ENCODE measurements at regions not wholly inside any gene's neighbourhood (a gene's known extent, or its start where the extent isn't known, plus 50 kb on each side); places are given as distances from the start of the nearest gene placed in this dataset.
A peak's percentile ranks its signal among the peaks of the same experiment; 100 is the strongest.

- no peak overlapping the region for H3K4me3 ChIP-seq (replicated peaks in 1 of 4; ENCODE audit: control extremely low read depth in 1 of 4, insufficient read depth in 1 of 4, low read depth in 3 of 4, low read length in 4 of 4)
- H2AFZ ChIP-seq (ENCODE audit: low read length) = no peak overlapping the region
- H3K27ac ChIP-seq (ENCODE audit: insufficient read depth, low read length) = no peak overlapping the region
- H3K9me3 ChIP-seq (ENCODE audit: control insufficient read depth, insufficient read depth, low read depth, low read length) = no peaks in the 10 kb centered on the region
- no peaks in the 10 kb centered on the region for H4K20me1 ChIP-seq (ENCODE audit: control insufficient read depth, extremely low read depth, insufficient read depth, low read length)
- no peak for DNase-seq (ENCODE audit: low read depth in 2 of 2)
- H3K27me3 ChIP-seq (ENCODE audit: control insufficient read depth, insufficient read depth, low read length) = no peaks in the 10 kb centered on the region
- H3K4me2 ChIP-seq (ENCODE audit: extremely low read depth, insufficient read depth, low read length) = no peak overlapping the region
- peaks cover 4% of the 10 kb centered on the region for H3K4me1 ChIP-seq (ENCODE audit: control insufficient read depth, extremely low read depth, insufficient read depth, low read length)
- TF ChIP-seq EZH2 (IDR thresholded peaks at IDR 0.05; ENCODE audit: low read length, missing control alignments) (no peak), CTCF (conservative IDR thresholded peaks at IDR 0.05 in 1 of 2, IDR thresholded peaks at IDR 0.05 in 1 of 2; ENCODE audit: low read depth in 1 of 2, low read length in 2 of 2) (no peak)
- no peak overlapping the region for H3K9ac ChIP-seq (ENCODE audit: insufficient read depth, low read length)
- H3K79me2 ChIP-seq (ENCODE audit: control insufficient read depth, insufficient read depth, low read length) = no peaks in the 10 kb centered on the region
- H3K36me3 ChIP-seq (ENCODE audit: control insufficient read depth, insufficient read depth, low read length) = no peaks in the 10 kb centered on the region
These were observed 636.5 kb upstream of the TBX3 start for GRCh38 chr12:115320451-115320850.

GRCh38 chr12:115319446-115320040, 635.6 kb upstream of the TBX3 start:
- Histone ChIP-seq H3K27ac (ENCODE audit: insufficient read depth, low read length) (no peak overlapping the region), H3K27me3 (ENCODE audit: control insufficient read depth, insufficient read depth, low read length) (no peaks in the 10 kb centered on the region), H3K9ac (ENCODE audit: insufficient read depth, low read length) (no peak overlapping the region), H3K9me3 (ENCODE audit: control insufficient read depth, insufficient read depth, low read depth, low read length) (no peaks in the 10 kb centered on the region), H3K79me2 (ENCODE audit: control insufficient read depth, insufficient read depth, low read length) (no peaks in the 10 kb centered on the region), H3K4me2 (ENCODE audit: extremely low read depth, insufficient read depth, low read length) (no peak overlapping the region), H4K20me1 (ENCODE audit: control insufficient read depth, extremely low read depth, insufficient read depth, low read length) (no peaks in the 10 kb centered on the region), H2AFZ (ENCODE audit: low read length) (no peak overlapping the region), H3K4me3 (replicated peaks in 1 of 4; ENCODE audit: control extremely low read depth in 1 of 4, insufficient read depth in 1 of 4, low read depth in 3 of 4, low read length in 4 of 4) (no peak overlapping the region), H3K4me1 (ENCODE audit: control insufficient read depth, extremely low read depth, insufficient read depth, low read length) (peaks cover 3% of the 10 kb centered on the region), H3K36me3 (ENCODE audit: control insufficient read depth, insufficient read depth, low read length) (no peaks in the 10 kb centered on the region)
- TF ChIP-seq CTCF (conservative IDR thresholded peaks at IDR 0.05 in 1 of 2, IDR thresholded peaks at IDR 0.05 in 1 of 2; ENCODE audit: low read depth in 1 of 2, low read length in 2 of 2) (no peak), EZH2 (IDR thresholded peaks at IDR 0.05; ENCODE audit: low read length, missing control alignments) (no peak)
- no peak for DNase-seq (ENCODE audit: low read depth in 2 of 2)

- H3K79me2 ChIP-seq (ENCODE audit: control insufficient read depth, insufficient read depth, low read length) = no peaks in the 10 kb centered on the region
- DNase-seq (ENCODE audit: low read depth in 2 of 2) = peak; percentile 41 to 89
- TF ChIP-seq CTCF (conservative IDR thresholded peaks at IDR 0.05 in 1 of 2, IDR thresholded peaks at IDR 0.05 in 1 of 2; ENCODE audit: low read depth in 1 of 2, low read length in 2 of 2) = no peak
- no peak for TF ChIP-seq EZH2 (IDR thresholded peaks at IDR 0.05; ENCODE audit: low read length, missing control alignments)
- no peak overlapping the region for H3K9ac ChIP-seq (ENCODE audit: insufficient read depth, low read length)
- H3K4me3 ChIP-seq (replicated peaks in 1 of 4; ENCODE audit: control extremely low read depth in 1 of 4, insufficient read depth in 1 of 4, low read depth in 3 of 4, low read length in 4 of 4) = no peak overlapping the region
- H3K4me2 ChIP-seq (ENCODE audit: extremely low read depth, insufficient read depth, low read length) = no peak overlapping the region
- no peaks in the 10 kb centered on the region for H3K27me3 ChIP-seq (ENCODE audit: control insufficient read depth, insufficient read depth, low read length)
- peaks cover 3% of the 10 kb centered on the region for H3K4me1 ChIP-seq (ENCODE audit: control insufficient read depth, extremely low read depth, insufficient read depth, low read length)
- no peaks in the 10 kb centered on the region for H3K9me3 ChIP-seq (ENCODE audit: control insufficient read depth, insufficient read depth, low read depth, low read length)
- H2AFZ ChIP-seq (ENCODE audit: low read length) = no peak overlapping the region
- no peaks in the 10 kb centered on the region for H3K36me3 ChIP-seq (ENCODE audit: control insufficient read depth, insufficient read depth, low read length)
- no peak overlapping the region for H3K27ac ChIP-seq (ENCODE audit: insufficient read depth, low read length)
- H4K20me1 ChIP-seq (ENCODE audit: control insufficient read depth, extremely low read depth, insufficient read depth, low read length) = no peaks in the 10 kb centered on the region
These were observed 630.0 kb upstream of the TBX3 start for GRCh38 chr12:115313929-115314328.

Data from fibroblast of lung (primary cell).